Panc1 (cell line): ENCODE measurements at regions not wholly inside any gene's neighbourhood (a gene's known extent, or its start where the extent isn't known, plus 50 kb on each side); places are given as distances from the start of the nearest gene placed in this dataset.

Experiments used
- ATAC-seq: fragments of 200-7000 bp; cut with Tn5 transposase; 2 replicates; pipeline ENCODE4 v1.9.1; 2020; ENCODE audit warnings: mild to moderate bottlenecking, moderate library complexity
- BruUV-seq: library from RNA; stranded (reverse); fragments of 400-500 nt; replicated peaks from 2 replicates; lab custom pipeline; 2021; lab: Mats Ljungman, UMichigan
- CTCF ChIA-PET: fragments of 300-600 bp; sonication (Branson Sonifier 250); formaldehyde crosslinking; loops from one replicate; lab custom pipeline; 2022; ENCODE audit warnings: antibody characterized with exemption; lab: Charles Lee
- POLR2A ChIA-PET: fragments of 300-600 bp; sonication (Branson Sonifier 250); formaldehyde crosslinking; loops from one replicate; lab custom pipeline; 2022; ENCODE audit warnings: antibody characterized with exemption; lab: Charles Lee
- DNase-seq: peaks from one replicate; pipeline ENCODE4 v3.0.0-alpha.2; 2010; ENCODE audit warnings: low read depth, low spot score
- H3K27ac ChIP-seq: 2 replicates; pipeline ENCODE4 v1.5.1; 2011; ENCODE audit warnings: mild to moderate bottlenecking, low read length, inconsistent platforms
- H3K27me3 ChIP-seq: fragments of 200-500 bp; sonication (Bioruptor generic); 2 replicates; pipeline ENCODE4 v1.6.0; 2014; ENCODE audit warnings: low read length, inconsistent platforms; ENCODE audit not compliant: control insufficient read depth, insufficient read depth
- H3K36me3 ChIP-seq: fragments of 200-500 bp; sonication (Bioruptor generic); 2 replicates; pipeline ENCODE4 v1.5.1; 2014; ENCODE audit warnings: inconsistent platforms, mild to moderate bottlenecking, low read length, moderate library complexity; ENCODE audit not compliant: control insufficient read depth, insufficient read depth
- H3K4me1 ChIP-seq: 2 replicates; pipeline ENCODE4 v1.5.1; 2011; ENCODE audit warnings: inconsistent platforms, mild to moderate bottlenecking, low read length, moderate library complexity; ENCODE audit not compliant: control insufficient read depth, insufficient read depth
- H3K4me3 ChIP-seq, 2 experiments: 2 replicates each; pipeline ENCODE4 v1.5.1; 2011 to 2012; ENCODE audit warnings: low read depth in 2 of 2, low read length in 2 of 2, mild to moderate bottlenecking in 2 of 2, inconsistent platforms in 1 of 2, moderate library complexity in 1 of 2
- H3K9me3 ChIP-seq: fragments of 200-500 bp; sonication (Bioruptor generic); 2 replicates; pipeline ENCODE4 v1.5.1; 2014; ENCODE audit warnings: low read depth, mild to moderate bottlenecking, inconsistent platforms, low read length, moderate library complexity; ENCODE audit not compliant: control insufficient read depth, insufficient read depth
- POLR2AphosphoS5 ChIP-seq: IDR thresholded peaks from 2 replicates; pipeline ENCODE4 v1.6.1; 2012; ENCODE audit warnings: mild to moderate bottlenecking, low read depth, low read length, moderate library complexity
- SIN3A ChIP-seq: IDR thresholded peaks from 2 replicates; pipeline ENCODE4 v1.6.1; 2012; ENCODE audit warnings: low read depth, mild to moderate bottlenecking, low read length, moderate library complexity, borderline replicate concordance; ENCODE audit not compliant: insufficient read depth
- TCF7L2 ChIP-seq: IDR thresholded peaks from 2 replicates; pipeline ENCODE4 v1.6.1; 2011; ENCODE audit warnings: mild to moderate bottlenecking, low read depth, low read length, inconsistent platforms
- in situ Hi-C: cut with HindIII; loops from 2 replicates; pipeline ENCODE4 v1.10.0; 2016; ENCODE audit warnings: low sequenced_read_pairs, low pct_unique_long_range_greater_than_20kb
- intact Hi-C: fragments of 100-400 bp; cut with micrococcal nuclease; formaldehyde crosslinking; loops from one replicate; pipeline ENCODE4 v1.10.0; 2022; ENCODE audit not compliant: unreplicated experiment
- TF ChIP-seq, protein P1 (sequence below): fragments of 450-650 bp; IDR thresholded peaks from 2 replicates; pipeline ENCODE4 v1.5.1; 2017; ENCODE audit warnings: mild to moderate bottlenecking
- TF ChIP-seq, protein P2 (sequence below), 2 experiments: IDR thresholded peaks; 2 replicates each; pipeline ENCODE4 v1.6.1; 2011 to 2012; ENCODE audit warnings: low read depth in 2 of 2, control low read depth in 1 of 2, low read length in 1 of 2, mild to moderate bottlenecking in 1 of 2, moderate library complexity in 1 of 2; ENCODE audit not compliant: insufficient read depth in 1 of 2

DNA sequence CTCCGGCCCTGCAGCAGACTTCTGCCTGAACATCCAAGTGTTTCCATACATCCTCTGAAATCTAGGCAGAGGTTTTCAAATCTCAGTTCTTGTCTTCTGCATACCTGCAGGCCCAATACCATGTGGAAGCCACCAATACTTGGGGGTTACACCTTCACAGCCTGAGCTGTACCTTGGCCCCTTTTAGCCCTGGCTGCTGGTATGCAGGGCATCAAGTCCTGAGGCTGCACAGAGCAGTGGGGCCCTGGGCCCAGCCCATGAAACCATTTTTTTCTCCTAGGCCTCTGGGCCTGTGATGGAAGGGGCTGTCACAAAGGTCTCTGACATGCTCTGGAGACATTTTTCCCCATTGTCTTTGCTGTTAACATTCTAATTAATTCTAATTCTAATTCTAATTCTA lies 680.6 kb downstream of the ELAVL2 start:
- intact Hi-C loops (no loop called here), in situ Hi-C loops (no loop called here)
- Histone ChIP-seq H3K4me1 (no peaks in the 10 kb centered on the region), H3K27ac (no peak overlapping the region), H3K36me3 (no peaks in the 10 kb centered on the region), H3K4me3 (no peak overlapping the region), H3K27me3 (no peaks in the 10 kb centered on the region), H3K9me3 (no peaks in the 10 kb centered on the region)
- TF ChIP-seq POLR2AphosphoS5, result no peak
- TF ChIP-seq, protein P1, sequence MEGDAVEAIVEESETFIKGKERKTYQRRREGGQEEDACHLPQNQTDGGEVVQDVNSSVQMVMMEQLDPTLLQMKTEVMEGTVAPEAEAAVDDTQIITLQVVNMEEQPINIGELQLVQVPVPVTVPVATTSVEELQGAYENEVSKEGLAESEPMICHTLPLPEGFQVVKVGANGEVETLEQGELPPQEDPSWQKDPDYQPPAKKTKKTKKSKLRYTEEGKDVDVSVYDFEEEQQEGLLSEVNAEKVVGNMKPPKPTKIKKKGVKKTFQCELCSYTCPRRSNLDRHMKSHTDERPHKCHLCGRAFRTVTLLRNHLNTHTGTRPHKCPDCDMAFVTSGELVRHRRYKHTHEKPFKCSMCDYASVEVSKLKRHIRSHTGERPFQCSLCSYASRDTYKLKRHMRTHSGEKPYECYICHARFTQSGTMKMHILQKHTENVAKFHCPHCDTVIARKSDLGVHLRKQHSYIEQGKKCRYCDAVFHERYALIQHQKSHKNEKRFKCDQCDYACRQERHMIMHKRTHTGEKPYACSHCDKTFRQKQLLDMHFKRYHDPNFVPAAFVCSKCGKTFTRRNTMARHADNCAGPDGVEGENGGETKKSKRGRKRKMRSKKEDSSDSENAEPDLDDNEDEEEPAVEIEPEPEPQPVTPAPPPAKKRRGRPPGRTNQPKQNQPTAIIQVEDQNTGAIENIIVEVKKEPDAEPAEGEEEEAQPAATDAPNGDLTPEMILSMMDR, result no peak
- DNase-seq (no peak), ATAC-seq (no peak)
- no TSS peak for BruUV-seq
- ChIA-PET CTCF (no interaction called here), POLR2A (no interaction called here)

DNA sequence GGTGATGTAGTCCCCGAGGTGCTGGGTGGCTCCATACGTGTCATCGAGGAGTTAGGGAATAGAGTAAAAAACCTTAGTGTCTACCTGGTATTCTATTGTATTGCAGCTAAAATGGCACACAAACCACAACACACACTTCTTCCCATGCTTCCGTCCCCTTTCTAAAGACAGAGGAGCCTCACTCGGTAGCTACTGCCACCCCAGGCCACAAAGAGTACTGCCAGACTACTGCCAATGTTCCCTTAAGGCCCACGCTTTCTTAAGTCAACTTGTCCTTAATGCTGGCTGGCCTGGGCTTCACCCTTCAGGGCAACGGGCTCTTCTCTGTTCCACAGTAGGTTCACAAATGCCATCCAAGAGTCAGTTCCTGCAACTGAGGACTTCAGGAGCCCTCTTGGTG lies 673.0 kb downstream of the ELAVL2 start:
- in situ Hi-C loops, result no loop called here
- ChIA-PET CTCF (interaction anchor here (0.7 kb wide), 1 partner anchor 282 kb away, joined by 3 read pairs; no protein-coding TSS in a partner anchor), POLR2A (no interaction called here)
- H3K27ac ChIP-seq, result no peak overlapping the region
- no peaks in the 10 kb centered on the region for H3K4me1 ChIP-seq
- H3K4me3 ChIP-seq, result no peak overlapping the region
- intact Hi-C loops, result no loop called here
- H3K27me3 ChIP-seq, result no peaks in the 10 kb centered on the region
- DNase-seq, result no peak
- no peaks in the 10 kb centered on the region for H3K9me3 ChIP-seq
- no peak for ATAC-seq
- TF ChIP-seq TCF7L2, result no peak
- no peak for TF ChIP-seq SIN3A
- TF ChIP-seq, protein P2, sequence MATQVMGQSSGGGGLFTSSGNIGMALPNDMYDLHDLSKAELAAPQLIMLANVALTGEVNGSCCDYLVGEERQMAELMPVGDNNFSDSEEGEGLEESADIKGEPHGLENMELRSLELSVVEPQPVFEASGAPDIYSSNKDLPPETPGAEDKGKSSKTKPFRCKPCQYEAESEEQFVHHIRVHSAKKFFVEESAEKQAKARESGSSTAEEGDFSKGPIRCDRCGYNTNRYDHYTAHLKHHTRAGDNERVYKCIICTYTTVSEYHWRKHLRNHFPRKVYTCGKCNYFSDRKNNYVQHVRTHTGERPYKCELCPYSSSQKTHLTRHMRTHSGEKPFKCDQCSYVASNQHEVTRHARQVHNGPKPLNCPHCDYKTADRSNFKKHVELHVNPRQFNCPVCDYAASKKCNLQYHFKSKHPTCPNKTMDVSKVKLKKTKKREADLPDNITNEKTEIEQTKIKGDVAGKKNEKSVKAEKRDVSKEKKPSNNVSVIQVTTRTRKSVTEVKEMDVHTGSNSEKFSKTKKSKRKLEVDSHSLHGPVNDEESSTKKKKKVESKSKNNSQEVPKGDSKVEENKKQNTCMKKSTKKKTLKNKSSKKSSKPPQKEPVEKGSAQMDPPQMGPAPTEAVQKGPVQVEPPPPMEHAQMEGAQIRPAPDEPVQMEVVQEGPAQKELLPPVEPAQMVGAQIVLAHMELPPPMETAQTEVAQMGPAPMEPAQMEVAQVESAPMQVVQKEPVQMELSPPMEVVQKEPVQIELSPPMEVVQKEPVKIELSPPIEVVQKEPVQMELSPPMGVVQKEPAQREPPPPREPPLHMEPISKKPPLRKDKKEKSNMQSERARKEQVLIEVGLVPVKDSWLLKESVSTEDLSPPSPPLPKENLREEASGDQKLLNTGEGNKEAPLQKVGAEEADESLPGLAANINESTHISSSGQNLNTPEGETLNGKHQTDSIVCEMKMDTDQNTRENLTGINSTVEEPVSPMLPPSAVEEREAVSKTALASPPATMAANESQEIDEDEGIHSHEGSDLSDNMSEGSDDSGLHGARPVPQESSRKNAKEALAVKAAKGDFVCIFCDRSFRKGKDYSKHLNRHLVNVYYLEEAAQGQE (IDR thresholded peaks at IDR 0.05; ENCODE audit: insufficient read depth in 1 of 2, low read depth in 2 of 2, low read length in 1 of 2), result no peak
- TF ChIP-seq, protein P1, result no peak; the same call in 1 of the 2 replicates
- TF ChIP-seq POLR2AphosphoS5, result no peak
- no peaks in the 10 kb centered on the region for H3K36me3 ChIP-seq
- no TSS peak for BruUV-seq
